GM06990 (cell line): ENCODE measurements at regions not wholly inside any gene's neighbourhood (a gene's known extent, or its start where the extent isn't known, plus 50 kb on each side); places are given as distances from the start of the nearest gene placed in this dataset.

ENCODE experiments used
- DNase-seq: peaks from one replicate; pipeline ENCODE4 v3.0.0-alpha.2; 2011; ENCODE audit not compliant: insufficient read length; ENCODE audit errors: extremely low read depth
- H3K27me3 ChIP-seq: replicated peaks from 2 replicates; pipeline ENCODE4 v1.6.0; 2011; ENCODE audit warnings: low read length; ENCODE audit not compliant: control insufficient read depth, insufficient read depth
- H3K36me3 ChIP-seq: 2 replicates; pipeline ENCODE4 v1.5.1; 2011; ENCODE audit warnings: low read length; ENCODE audit not compliant: control insufficient read depth, insufficient read depth
- H3K4me3 ChIP-seq: replicated peaks from 2 replicates; pipeline ENCODE4 v1.5.1; 2011; ENCODE audit warnings: low read depth, mild to moderate bottlenecking, control low read depth, low read length
- TF ChIP-seq, protein P1 (sequence below): IDR thresholded peaks from 2 replicates; pipeline ENCODE4 v1.5.1; 2011; ENCODE audit warnings: low read length, control low read depth, mild to moderate bottlenecking, inconsistent platforms; ENCODE audit not compliant: insufficient read depth, poor library complexity, severe bottlenecking

- no peak overlapping the region for H3K4me3 ChIP-seq
- peaks cover 2% of the 10 kb centered on the region for H3K27me3 ChIP-seq
- TF ChIP-seq, protein P1, sequence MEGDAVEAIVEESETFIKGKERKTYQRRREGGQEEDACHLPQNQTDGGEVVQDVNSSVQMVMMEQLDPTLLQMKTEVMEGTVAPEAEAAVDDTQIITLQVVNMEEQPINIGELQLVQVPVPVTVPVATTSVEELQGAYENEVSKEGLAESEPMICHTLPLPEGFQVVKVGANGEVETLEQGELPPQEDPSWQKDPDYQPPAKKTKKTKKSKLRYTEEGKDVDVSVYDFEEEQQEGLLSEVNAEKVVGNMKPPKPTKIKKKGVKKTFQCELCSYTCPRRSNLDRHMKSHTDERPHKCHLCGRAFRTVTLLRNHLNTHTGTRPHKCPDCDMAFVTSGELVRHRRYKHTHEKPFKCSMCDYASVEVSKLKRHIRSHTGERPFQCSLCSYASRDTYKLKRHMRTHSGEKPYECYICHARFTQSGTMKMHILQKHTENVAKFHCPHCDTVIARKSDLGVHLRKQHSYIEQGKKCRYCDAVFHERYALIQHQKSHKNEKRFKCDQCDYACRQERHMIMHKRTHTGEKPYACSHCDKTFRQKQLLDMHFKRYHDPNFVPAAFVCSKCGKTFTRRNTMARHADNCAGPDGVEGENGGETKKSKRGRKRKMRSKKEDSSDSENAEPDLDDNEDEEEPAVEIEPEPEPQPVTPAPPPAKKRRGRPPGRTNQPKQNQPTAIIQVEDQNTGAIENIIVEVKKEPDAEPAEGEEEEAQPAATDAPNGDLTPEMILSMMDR, result no peak
- H3K36me3 ChIP-seq, result no peaks in the 10 kb centered on the region
- no peak for DNase-seq
These were observed 112.3 kb upstream of the C14orf180 start for GRCh38 chr14:104467236-104467635.

DNA sequence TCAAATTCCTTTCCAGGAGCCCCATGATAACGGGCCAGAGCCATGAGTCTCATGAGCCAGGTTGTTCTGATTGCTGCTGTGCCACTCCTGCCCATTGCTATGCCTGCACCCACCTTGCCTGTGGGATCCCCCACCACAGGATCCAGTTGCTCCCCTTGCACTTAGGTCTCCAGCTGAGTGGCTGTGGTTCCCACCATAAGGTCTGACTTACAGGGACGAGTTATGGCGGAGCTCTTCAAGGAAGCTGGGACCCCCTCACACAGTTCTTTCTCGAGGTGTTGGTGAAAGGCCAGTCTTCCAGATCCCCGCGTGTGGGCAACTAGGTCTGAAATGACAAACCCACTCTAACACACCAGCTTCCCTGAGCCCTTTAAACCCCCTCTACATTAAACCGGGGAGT, 111.9 kb upstream of the C14orf180 start:
- Histone ChIP-seq H3K27me3 (peaks cover 2% of the 10 kb centered on the region), H3K36me3 (no peaks in the 10 kb centered on the region), H3K4me3 (no peak overlapping the region)
- TF ChIP-seq, protein P1, result no peak
- no peak for DNase-seq

DNA sequence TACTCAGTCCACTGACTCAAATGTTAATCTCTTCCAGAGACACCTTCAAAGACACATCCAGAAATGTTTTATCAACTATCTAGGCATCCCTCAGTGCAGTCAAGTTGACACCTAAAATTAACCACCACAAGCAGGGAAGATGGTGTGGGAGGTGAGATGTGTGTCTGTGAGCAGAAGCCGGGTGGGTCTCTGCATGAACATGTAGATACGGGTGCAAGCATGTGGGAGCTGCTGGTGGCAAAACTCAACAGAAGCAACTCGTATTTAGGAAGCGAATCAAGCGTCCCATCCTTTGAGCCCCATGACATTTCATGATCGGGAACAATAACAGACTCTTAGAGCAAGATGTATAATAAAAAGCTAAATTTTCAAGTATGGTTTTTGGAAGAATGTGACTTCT, 110.0 kb upstream of the C14orf180 start:
- no peak for DNase-seq
- TF ChIP-seq, protein P1, result no peak
- no peak overlapping the region for H3K4me3 ChIP-seq
- H3K36me3 ChIP-seq, result no peaks in the 10 kb centered on the region
- H3K27me3 ChIP-seq, result peaks cover 2% of the 10 kb centered on the region

DNA sequence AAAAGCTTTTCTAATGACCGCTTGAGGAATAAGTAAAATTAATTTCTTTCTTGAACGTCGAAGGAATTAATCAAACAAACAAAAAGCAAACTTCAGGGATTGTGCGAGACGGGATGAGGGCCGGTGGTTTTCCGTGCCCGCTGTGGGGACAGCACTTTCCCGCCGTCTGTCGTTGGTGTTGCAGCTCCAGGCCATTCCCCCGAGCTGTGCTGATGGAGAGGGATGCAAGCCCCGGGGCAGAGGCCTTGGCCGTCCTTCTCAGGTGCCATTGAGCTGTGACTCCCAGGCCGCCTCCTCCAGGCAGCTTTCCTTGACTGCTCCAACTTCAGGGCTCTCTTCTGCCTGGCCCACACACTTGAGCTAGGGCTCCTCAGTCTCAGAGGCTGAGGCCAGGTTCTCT, 109.0 kb upstream of the C14orf180 start:
- Histone ChIP-seq H3K36me3 (no peaks in the 10 kb centered on the region), H3K27me3 (peaks cover 2% of the 10 kb centered on the region; the same call in 1 of the 2 replicates), H3K4me3 (no peak overlapping the region)
- DNase-seq, result no peak
- TF ChIP-seq, protein P1, result no peak

DNA sequence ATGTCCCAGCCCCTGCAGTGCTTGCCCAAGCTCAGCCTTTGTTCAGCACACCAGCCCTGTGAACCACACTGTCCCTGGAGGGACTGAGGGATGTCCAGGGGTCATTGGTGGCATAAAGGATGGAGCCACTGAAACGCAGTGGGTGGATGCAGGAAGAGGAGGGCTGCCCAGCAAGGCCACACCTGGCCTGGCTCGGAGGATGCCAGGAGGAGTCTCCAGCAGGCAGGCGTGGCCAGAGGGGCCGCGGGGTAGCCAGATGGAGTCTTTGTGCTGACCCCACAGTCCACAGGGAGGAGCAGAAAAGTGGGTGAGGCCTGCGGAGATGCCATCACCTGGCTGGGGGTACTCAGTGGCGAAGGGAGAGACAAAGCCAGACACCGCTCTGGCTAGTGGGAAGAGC, 108.5 kb upstream of the C14orf180 start:
- H3K4me3 ChIP-seq, result no peak overlapping the region
- TF ChIP-seq, protein P1, result no peak
- no peaks in the 10 kb centered on the region; the same call in 1 of the 2 replicates for H3K27me3 ChIP-seq
- H3K36me3 ChIP-seq, result no peaks in the 10 kb centered on the region
- DNase-seq, result no peak

GRCh38 chr14:104472073-104472472, 107.5 kb upstream of the C14orf180 start:
- no peak for DNase-seq
- H3K27me3 ChIP-seq, result no peaks in the 10 kb centered on the region; the same call in 1 of the 2 replicates
- H3K4me3 ChIP-seq, result no peak overlapping the region
- no peaks in the 10 kb centered on the region for H3K36me3 ChIP-seq
- TF ChIP-seq, protein P1, result no peak
